ENCODE measurements at regions not wholly inside any gene's neighbourhood (a gene's known extent, or its start where the extent isn't known, plus 50 kb on each side); places are given as distances from the start of the nearest gene placed in this dataset.

DNA sequence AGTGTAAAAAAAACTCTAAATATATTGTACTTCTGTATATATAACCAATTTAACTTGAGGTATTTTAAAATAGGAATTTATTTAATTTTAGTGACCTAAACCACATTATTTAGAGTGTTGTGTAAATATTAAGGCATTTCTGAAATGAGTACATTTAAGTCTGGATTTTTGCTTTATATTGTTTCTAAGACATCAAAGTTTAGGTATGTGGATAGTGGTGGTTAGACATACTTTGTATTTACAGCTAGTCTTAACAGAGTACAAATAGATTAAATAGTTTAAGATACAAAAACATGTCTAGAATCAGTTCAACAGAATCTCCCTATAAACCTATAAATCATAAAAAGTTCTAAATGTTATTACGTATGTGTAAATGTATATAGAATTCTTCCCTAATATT, 588.5 kb downstream of the TRIML1 start:
- H3K4me3 ChIP-seq (ENCODE audit: insufficient read depth, low read depth, low read length): no peak overlapping the region
- H4K5ac ChIP-seq (ENCODE audit: low read depth, low read length): no peak overlapping the region
- H3K27ac ChIP-seq (ENCODE audit: insufficient read depth, low read length): no peak overlapping the region
- no peak overlapping the region for H2BK5ac ChIP-seq (ENCODE audit: low read depth, low read length, poor library complexity, severe bottlenecking)
- H3K9me3 ChIP-seq (ENCODE audit: control insufficient read depth, insufficient read depth, low read length): no peaks in the 10 kb centered on the region
- no peak overlapping the region for H3K14ac ChIP-seq (replicated peaks; ENCODE audit: low read depth, low read length)
- H2AFZ ChIP-seq (replicated peaks; ENCODE audit: low read length, poor library complexity): no peak overlapping the region
- no peak overlapping the region for H4K91ac ChIP-seq (ENCODE audit: insufficient read depth, low read depth, low read length)
- TF ChIP-seq NFE2L2 (IDR thresholded peaks at IDR 0.05; ENCODE audit: low read depth, low read length) (no peak), MAZ (IDR thresholded peaks at IDR 0.05; ENCODE audit: borderline replicate concordance, low read depth, low read length) (no peak), CHD1 (IDR thresholded peaks at IDR 0.05; ENCODE audit: low read depth, low read length) (no peak), SMC3 (IDR thresholded peaks at IDR 0.05; ENCODE audit: low read depth, low read length) (no peak), RCOR1 (IDR thresholded peaks at IDR 0.05; ENCODE audit: insufficient replicate concordance, low read length) (no peak), RAD21 (IDR thresholded peaks at IDR 0.05; ENCODE audit: low read length) (no peak), MAFK (IDR thresholded peaks at IDR 0.05; ENCODE audit: low read depth, low read length) (no peak), FOS (IDR thresholded peaks at IDR 0.05; ENCODE audit: low read depth, low read length) (no peak), RFX5 (IDR thresholded peaks at IDR 0.05; ENCODE audit: low read depth, low read length) (no peak)
- TF ChIP-seq, protein P1, sequence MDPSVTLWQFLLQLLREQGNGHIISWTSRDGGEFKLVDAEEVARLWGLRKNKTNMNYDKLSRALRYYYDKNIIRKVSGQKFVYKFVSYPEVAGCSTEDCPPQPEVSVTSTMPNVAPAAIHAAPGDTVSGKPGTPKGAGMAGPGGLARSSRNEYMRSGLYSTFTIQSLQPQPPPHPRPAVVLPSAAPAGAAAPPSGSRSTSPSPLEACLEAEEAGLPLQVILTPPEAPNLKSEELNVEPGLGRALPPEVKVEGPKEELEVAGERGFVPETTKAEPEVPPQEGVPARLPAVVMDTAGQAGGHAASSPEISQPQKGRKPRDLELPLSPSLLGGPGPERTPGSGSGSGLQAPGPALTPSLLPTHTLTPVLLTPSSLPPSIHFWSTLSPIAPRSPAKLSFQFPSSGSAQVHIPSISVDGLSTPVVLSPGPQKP (IDR thresholded peaks at IDR 0.05; ENCODE audit: borderline replicate concordance, low read depth, low read length): no peak
- TF ChIP-seq, protein P2, sequence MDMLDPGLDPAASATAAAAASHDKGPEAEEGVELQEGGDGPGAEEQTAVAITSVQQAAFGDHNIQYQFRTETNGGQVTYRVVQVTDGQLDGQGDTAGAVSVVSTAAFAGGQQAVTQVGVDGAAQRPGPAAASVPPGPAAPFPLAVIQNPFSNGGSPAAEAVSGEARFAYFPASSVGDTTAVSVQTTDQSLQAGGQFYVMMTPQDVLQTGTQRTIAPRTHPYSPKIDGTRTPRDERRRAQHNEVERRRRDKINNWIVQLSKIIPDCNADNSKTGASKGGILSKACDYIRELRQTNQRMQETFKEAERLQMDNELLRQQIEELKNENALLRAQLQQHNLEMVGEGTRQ (IDR thresholded peaks at IDR 0.05; ENCODE audit: low read depth, low read length): no peak
- H3K9me1 ChIP-seq (ENCODE audit: insufficient read depth, low read length): peaks cover 3% of the 10 kb centered on the region; the same call in 1 of the 2 replicates
- no peak overlapping the region for H2BK120ac ChIP-seq (ENCODE audit: low read depth, low read length)
- H3K4me2 ChIP-seq (ENCODE audit: low read depth, low read length): no peak overlapping the region
- no CpG with 5 or more reads among the region's 1 CpG for WGBS, 2 experiments (ENCODE audit: extremely low coverage in 2 of 2, insufficient read length in 1 of 2)
- peak; percentile 55 for DNase-seq
- CTCF ChIA-PET: interaction anchor here (0.8 to 1.0 kb wide), 2 partner anchors 8 to 10 kb away, joined by 3 read pairs; no protein-coding TSS in a partner anchor
- no peaks in the 10 kb centered on the region for H3K27me3 ChIP-seq (ENCODE audit: control insufficient read depth, insufficient read depth, low read length)
- in situ Hi-C loops (cut with MboI; ENCODE audit: low sequenced_read_pairs) (no loop called here), dilution Hi-C loops (cut with HindIII; ENCODE audit: low sequenced_read_pairs, unreplicated experiment) (no loop called here), intact Hi-C loops (cut with micrococcal nuclease) (loop anchor here (5.0 kb wide), 1 partner anchor 1120 kb away; no protein-coding TSS in a partner anchor)
- ATAC-seq (ENCODE audit: low read depth): peak; percentile 75
- no peak overlapping the region for H2AK9ac ChIP-seq (replicated peaks; ENCODE audit: low read depth, low read length, poor library complexity)
- no peaks in the 10 kb centered on the region for H3K79me1 ChIP-seq (ENCODE audit: low read depth in 1 of 2, low read length in 2 of 2)
- no peak overlapping the region for H3K18ac ChIP-seq (ENCODE audit: low read depth, low read length)
- BruUV-seq (replicated peaks): no TSS peak
- H2BK15ac ChIP-seq (ENCODE audit: low read depth, low read length): no peak overlapping the region
- POLR2A ChIA-PET (ENCODE audit: unreplicated experiment): no interaction called here
- H3K4me1 ChIP-seq (ENCODE audit: control insufficient read depth, insufficient read depth, low read length): no peaks in the 10 kb centered on the region; the same call in 1 of the 2 replicates
- no peak overlapping the region for H3K9ac ChIP-seq (ENCODE audit: low read depth, low read length)
- no peak overlapping the region for H3K56ac ChIP-seq (ENCODE audit: extremely low read depth, insufficient read depth, low read length)
- no peak overlapping the region for H2BK20ac ChIP-seq (ENCODE audit: low read depth, low read length)
- H3K23ac ChIP-seq (ENCODE audit: low read depth, low read length): no peak overlapping the region
- no peak overlapping the region for H4K8ac ChIP-seq (ENCODE audit: low read depth in 2 of 2, low read length in 2 of 2)
- no peaks in the 10 kb centered on the region for H4K20me1 ChIP-seq (ENCODE audit: insufficient read depth, low read length)
- no peaks in the 10 kb centered on the region for H3K36me3 ChIP-seq (ENCODE audit: control insufficient read depth, insufficient read depth, low read length)
- H3K4ac ChIP-seq (ENCODE audit: low read depth, low read length): no peak overlapping the region
- no peak overlapping the region for H2AK5ac ChIP-seq (ENCODE audit: low read depth, low read length)

Measured in IMR-90 (cell line).